ENCODE measurements at regions not wholly inside any gene's neighbourhood (a gene's known extent, or its start where the extent isn't known, plus 50 kb on each side); places are given as distances from the start of the nearest gene placed in this dataset.

DNA sequence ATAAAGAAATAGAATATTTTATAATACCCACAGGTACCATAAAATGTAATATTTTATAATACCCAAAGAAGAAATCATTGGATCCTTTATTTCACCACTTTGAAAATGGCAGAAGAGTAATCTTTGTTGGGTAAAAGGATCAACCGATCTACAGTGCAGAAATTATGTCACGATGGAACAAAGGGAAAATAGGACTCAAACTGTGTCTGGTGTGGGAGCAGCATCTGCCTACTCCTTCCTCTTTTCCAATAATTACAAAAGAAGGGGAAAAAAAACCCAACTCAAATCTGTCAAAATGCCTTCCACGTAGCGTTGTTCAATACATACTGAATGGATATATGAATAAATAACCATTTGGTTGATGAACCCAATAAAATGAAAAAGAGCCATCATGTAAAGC, 492.6 kb upstream of the TBL1XR1 start:
- H3K4me3 ChIP-seq (replicated peaks; ENCODE audit: low read depth, low read length) = no peak overlapping the region
- DNase-seq (ENCODE audit: low read depth) = no peak
- no peak for TF ChIP-seq CTCF (IDR thresholded peaks at IDR 0.05; ENCODE audit: low read length, missing control alignments)

DNA sequence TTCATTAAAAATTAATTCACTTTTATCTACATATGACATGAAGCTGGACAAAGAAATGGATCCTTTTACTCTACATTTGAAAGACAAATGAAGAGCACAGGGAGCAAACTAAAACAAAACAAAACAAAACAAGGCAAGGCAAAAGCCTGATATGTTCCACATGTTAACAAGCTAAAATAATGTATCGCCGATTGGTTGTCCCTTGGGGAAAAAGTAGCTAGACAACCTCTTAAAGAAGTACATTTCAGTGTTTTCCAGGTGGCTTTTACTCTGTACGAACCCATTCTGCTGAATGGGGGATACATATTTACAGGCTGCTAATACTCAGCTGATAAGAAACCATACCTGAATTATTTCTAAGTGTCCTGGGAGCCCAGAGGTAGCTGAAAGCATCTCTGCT, 493.0 kb upstream of the TBL1XR1 start:
- no peak for DNase-seq (ENCODE audit: low read depth)
- H3K4me3 ChIP-seq (replicated peaks; ENCODE audit: low read depth, low read length) = no peak overlapping the region
- TF ChIP-seq CTCF (IDR thresholded peaks at IDR 0.05; ENCODE audit: low read length, missing control alignments) = no peak

- no peak overlapping the region for H3K4me3 ChIP-seq (replicated peaks; ENCODE audit: low read depth, low read length)
- no peak for DNase-seq (ENCODE audit: low read depth)
- no peak for TF ChIP-seq CTCF (IDR thresholded peaks at IDR 0.05; ENCODE audit: low read length, missing control alignments)
Observed at GRCh38 chr3:177692304-177692975, 495.2 kb upstream of the TBL1XR1 start.

- no peak for DNase-seq (ENCODE audit: low read depth)
- TF ChIP-seq CTCF (IDR thresholded peaks at IDR 0.05; ENCODE audit: low read length, missing control alignments) = no peak
- H3K4me3 ChIP-seq (replicated peaks; ENCODE audit: low read depth, low read length) = no peak overlapping the region
Observed at GRCh38 chr3:177693616-177694264, 496.5 kb upstream of the TBL1XR1 start.

DNA sequence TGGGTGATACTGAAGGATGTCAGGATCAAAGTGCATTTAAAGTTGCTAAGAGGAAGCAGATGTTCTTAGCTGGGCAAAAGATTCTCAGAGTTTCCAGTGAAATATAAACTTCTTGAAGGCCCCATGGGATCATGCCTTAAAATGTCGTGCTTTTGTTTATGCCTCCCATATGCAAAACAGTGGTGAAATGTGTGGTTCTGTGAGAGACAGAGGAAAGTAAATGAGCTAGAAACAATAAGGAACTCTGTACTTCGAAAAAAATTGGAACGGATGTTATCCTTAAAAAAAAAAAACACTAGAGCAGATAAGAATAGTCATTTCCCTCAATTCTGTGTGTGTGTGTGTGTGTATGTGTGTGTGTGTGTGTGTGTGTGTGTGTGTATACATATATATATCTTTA, 497.0 kb upstream of the TBL1XR1 start:
- peak; percentile 85 for DNase-seq (ENCODE audit: low read depth)
- no peak for TF ChIP-seq CTCF (IDR thresholded peaks at IDR 0.05; ENCODE audit: low read length, missing control alignments)
- H3K4me3 ChIP-seq (replicated peaks; ENCODE audit: low read depth, low read length) = no peak overlapping the region

- DNase-seq (ENCODE audit: low read depth) = no peak
- TF ChIP-seq CTCF (IDR thresholded peaks at IDR 0.05; ENCODE audit: low read length, missing control alignments) = no peak
- H3K4me3 ChIP-seq (replicated peaks; ENCODE audit: low read depth, low read length) = no peak overlapping the region
Observed at GRCh38 chr3:177694951-177695350, 497.7 kb upstream of the TBL1XR1 start.

DNA sequence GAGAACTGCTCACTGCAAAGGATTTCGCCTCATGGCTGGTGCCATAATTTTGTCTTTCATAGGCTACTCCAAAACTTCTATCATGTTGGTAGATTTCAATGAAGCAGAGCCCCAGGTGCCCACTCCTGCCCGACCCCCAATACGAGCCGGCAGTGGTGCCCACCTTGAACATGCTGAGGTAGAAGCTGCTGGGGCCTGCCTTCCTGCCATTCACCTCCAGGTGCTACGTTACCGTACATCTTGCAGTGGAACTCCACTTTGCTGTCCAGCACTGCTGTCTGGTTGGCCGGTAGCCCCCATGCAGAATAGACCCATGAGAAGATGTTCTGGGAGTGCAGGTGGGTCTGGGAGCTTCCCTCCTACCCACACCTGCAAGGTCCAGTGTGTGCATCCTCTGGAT, 502.8 kb upstream of the TBL1XR1 start:
- no peak for DNase-seq (ENCODE audit: low read depth)
- no peak for TF ChIP-seq CTCF (IDR thresholded peaks at IDR 0.05; ENCODE audit: low read length, missing control alignments)
- no peak overlapping the region for H3K4me3 ChIP-seq (replicated peaks; ENCODE audit: low read depth, low read length)

Data from fibroblast of pulmonary artery (primary cell).